GM12878 (cell line): ENCODE measurements at regions not wholly inside any gene's neighbourhood (a gene's known extent, or its start where the extent isn't known, plus 50 kb on each side); places are given as distances from the start of the nearest gene placed in this dataset.

Experiments used
- ATAC-seq: fragments of 200-7000 bp; cut with Tn5 transposase; 3 replicates; pipeline ENCODE4 v1.9.1; 2020; ENCODE audit warnings: mild to moderate bottlenecking, moderate library complexity
- BruUV-seq: library from RNA; stranded (reverse); fragments of 400-500 nt; replicated peaks from 2 replicates; lab custom pipeline; 2021; lab: Mats Ljungman, UMichigan
- CTCF ChIA-PET: fragments of 300-600 bp; sonication (Branson Sonifier 250); formaldehyde crosslinking; extraction: SDS; loops from one replicate; lab custom pipeline; 2021; ENCODE audit warnings: inconsistent platforms; lab: Yijun Ruan, JAX
- POLR2A ChIA-PET: fragments of 350-600 bp; formaldehyde crosslinking; extraction: SDS; loops from one replicate; lab custom pipeline; 2021; ENCODE audit warnings: inconsistent platforms; lab: Charles Lee
- RAD21 ChIA-PET: fragments of 300-600 bp; sonication (Branson Sonifier 250); formaldehyde crosslinking; loops from one replicate; lab custom pipeline; 2023; ENCODE audit warnings: antibody characterized with exemption; ENCODE audit not compliant: unreplicated experiment; lab: Charles Lee
- SMC1A ChIA-PET: fragments of 300-600 bp; sonication (Branson Sonifier 250); formaldehyde crosslinking; loops from one replicate; lab custom pipeline; 2023; ENCODE audit not compliant: unreplicated experiment, uncharacterized antibody; lab: Charles Lee
- DNase-seq: peaks from one replicate; pipeline ENCODE4 v3.0.0-alpha.2; 2011; ENCODE audit warnings: low read depth, low spot score
- FAIRE-seq: peaks from 3 replicates; lab custom pipeline; 2011; peaks lifted over from hg19 to GRCh38; lab: Jason Lieb, UNC
- H2AFZ ChIP-seq: 2 replicates; pipeline ENCODE4 v1.6.0; 2011; ENCODE audit warnings: low read depth, low read length, control low read depth; ENCODE audit not compliant: control insufficient read depth
- H3K27ac ChIP-seq: 2 replicates; pipeline ENCODE4 v1.5.1; 2011; ENCODE audit warnings: control low read depth; ENCODE audit not compliant: control insufficient read depth, insufficient read depth
- H3K27me3 ChIP-seq, 2 experiments: replicated peaks in 1 of 2; 2 replicates each; pipeline versions ENCODE4 v1.6.0 to v1.6.1; 2011; ENCODE audit warnings: low read length in 1 of 2; ENCODE audit not compliant: control insufficient read depth in 2 of 2, insufficient read depth in 2 of 2
- H3K36me3 ChIP-seq, 2 experiments: 2 replicates each; pipeline ENCODE4 v1.5.1; 2011; ENCODE audit warnings: low read length in 1 of 2; ENCODE audit not compliant: control insufficient read depth in 2 of 2, insufficient read depth in 2 of 2
- H3K4me1 ChIP-seq: 2 replicates; pipeline ENCODE4 v1.6.1; 2011; ENCODE audit warnings: mild to moderate bottlenecking, low read length, moderate library complexity, mixed read lengths; ENCODE audit not compliant: control insufficient read depth, insufficient read depth
- H3K4me2 ChIP-seq: 2 replicates; pipeline ENCODE4 v1.6.0; 2011; ENCODE audit warnings: control low read depth; ENCODE audit not compliant: control insufficient read depth, insufficient read depth
- H3K4me3 ChIP-seq: fragments of 200-600 bp; sonication (generic); 2 replicates; pipeline ENCODE4 v1.5.1; 2016
- H3K79me2 ChIP-seq: 2 replicates; pipeline ENCODE4 v1.6.0; 2011; ENCODE audit warnings: low read length; ENCODE audit not compliant: control insufficient read depth, insufficient read depth
- H3K9ac ChIP-seq: 2 replicates; pipeline ENCODE4 v1.8.0; 2011; ENCODE audit warnings: low read length, control low read depth, mixed read lengths; ENCODE audit not compliant: control insufficient read depth, insufficient read depth
- H3K9me3 ChIP-seq: replicated peaks from 3 replicates; pipeline ENCODE4 v1.5.1; 2011; ENCODE audit warnings: mild to moderate bottlenecking, low read length; ENCODE audit not compliant: control insufficient read depth, insufficient read depth
- H4K20me1 ChIP-seq: 2 replicates; pipeline ENCODE4 v1.6.0; 2011; ENCODE audit not compliant: control insufficient read depth, insufficient read depth
- EGR1 ChIP-seq, 2 experiments: IDR thresholded peaks; 1 replicate in 1 of 2; 2 replicates in 1 of 2; pipeline ENCODE4 v1.6.1; 2011 to 2012; ENCODE audit warnings: low read depth in 2 of 2, low read length in 2 of 2, borderline replicate concordance in 1 of 2, mild to moderate bottlenecking in 1 of 2, moderate library complexity in 1 of 2
- KAT2A ChIP-seq: conservative IDR thresholded peaks from 2 replicates; pipeline ENCODE4 v1.6.1; 2011; ENCODE audit warnings: low read depth, low read length; ENCODE audit not compliant: control insufficient read depth
- NR2F1 ChIP-seq: fragments of 450-650 bp; conservative IDR thresholded peaks from 2 replicates; pipeline ENCODE4 v1.6.1; 2017; ENCODE audit warnings: mild to moderate bottlenecking
- YBX1 ChIP-seq: fragments of 450-650 bp; IDR thresholded peaks from 2 replicates; pipeline ENCODE4 v1.6.1; 2016; ENCODE audit warnings: antibody characterized with exemption
- WGBS: methylation state at CpG from one replicate; pipeline ENCODE4 v1.1.6; 2016; ENCODE audit warnings: low lambda C conversion rate; ENCODE audit not compliant: insufficient replicate concordance, insufficient coverage; ENCODE audit errors: missing lambda C conversion rate; 5-methylcytosine and 5-hydroxymethylcytosine counted together
- in situ Hi-C: fragments of 300-500 bp; cut with MboI; formaldehyde crosslinking; loops from 9 replicates; pipeline ENCODE4 v1.14.3; 2018; ENCODE audit warnings: mixed read lengths
- intact Hi-C: fragments of 100-400 bp; cut with micrococcal nuclease; formaldehyde crosslinking; loops from one replicate; pipeline ENCODE4 v1.14.2; 2022; ENCODE audit not compliant: unreplicated experiment
- TF ChIP-seq, protein P1 (sequence below): IDR thresholded peaks from 2 replicates; pipeline ENCODE4 v1.6.1; 2012; ENCODE audit warnings: mild to moderate bottlenecking, low read depth, low read length
- TF ChIP-seq, protein P2 (sequence below): fragments of 150-350 bp; IDR thresholded peaks from 2 replicates; pipeline ENCODE4 v1.6.1; 2014; ENCODE audit warnings: mild to moderate bottlenecking, low read depth, low read length

DNA sequence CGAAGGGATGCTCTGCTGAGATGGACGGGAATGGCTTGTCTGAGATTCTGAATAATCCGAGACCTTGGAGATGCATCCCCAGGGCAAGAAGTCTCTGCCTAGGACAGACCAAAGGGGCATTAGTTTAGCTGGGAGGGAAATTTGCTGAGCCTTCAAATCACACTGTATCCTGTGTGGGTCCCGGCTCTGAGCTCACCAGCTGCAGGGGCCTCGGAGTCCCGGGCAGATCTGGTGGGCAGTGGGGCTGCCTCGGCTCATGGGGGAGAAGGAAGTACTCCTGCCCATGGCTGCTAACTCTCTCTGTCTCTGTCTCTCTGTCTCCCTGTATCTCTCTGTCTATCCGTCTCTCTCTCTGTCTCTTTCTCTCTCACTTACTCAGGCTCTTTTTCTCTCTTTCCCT, 522.4 kb downstream of the TBC1D22A start:
- ChIA-PET POLR2A (no interaction called here), CTCF (no interaction called here), SMC1A (no interaction called here), RAD21 (no interaction called here)
- Histone ChIP-seq H2AFZ (no peak overlapping the region), H3K4me3 (no peak overlapping the region), H3K4me2 (no peak overlapping the region), H3K4me1 (no peaks in the 10 kb centered on the region), H4K20me1 (no peaks in the 10 kb centered on the region), H3K79me2 (no peaks in the 10 kb centered on the region), H3K36me3 (no peaks in the 10 kb centered on the region), H3K27me3 (no peaks in the 10 kb centered on the region), H3K9me3 (no peaks in the 10 kb centered on the region), H3K9ac (no peak overlapping the region), H3K27ac (no peak overlapping the region)
- intact Hi-C loops, result no loop called here
- no TSS peak for BruUV-seq
- TF ChIP-seq, protein P1, sequence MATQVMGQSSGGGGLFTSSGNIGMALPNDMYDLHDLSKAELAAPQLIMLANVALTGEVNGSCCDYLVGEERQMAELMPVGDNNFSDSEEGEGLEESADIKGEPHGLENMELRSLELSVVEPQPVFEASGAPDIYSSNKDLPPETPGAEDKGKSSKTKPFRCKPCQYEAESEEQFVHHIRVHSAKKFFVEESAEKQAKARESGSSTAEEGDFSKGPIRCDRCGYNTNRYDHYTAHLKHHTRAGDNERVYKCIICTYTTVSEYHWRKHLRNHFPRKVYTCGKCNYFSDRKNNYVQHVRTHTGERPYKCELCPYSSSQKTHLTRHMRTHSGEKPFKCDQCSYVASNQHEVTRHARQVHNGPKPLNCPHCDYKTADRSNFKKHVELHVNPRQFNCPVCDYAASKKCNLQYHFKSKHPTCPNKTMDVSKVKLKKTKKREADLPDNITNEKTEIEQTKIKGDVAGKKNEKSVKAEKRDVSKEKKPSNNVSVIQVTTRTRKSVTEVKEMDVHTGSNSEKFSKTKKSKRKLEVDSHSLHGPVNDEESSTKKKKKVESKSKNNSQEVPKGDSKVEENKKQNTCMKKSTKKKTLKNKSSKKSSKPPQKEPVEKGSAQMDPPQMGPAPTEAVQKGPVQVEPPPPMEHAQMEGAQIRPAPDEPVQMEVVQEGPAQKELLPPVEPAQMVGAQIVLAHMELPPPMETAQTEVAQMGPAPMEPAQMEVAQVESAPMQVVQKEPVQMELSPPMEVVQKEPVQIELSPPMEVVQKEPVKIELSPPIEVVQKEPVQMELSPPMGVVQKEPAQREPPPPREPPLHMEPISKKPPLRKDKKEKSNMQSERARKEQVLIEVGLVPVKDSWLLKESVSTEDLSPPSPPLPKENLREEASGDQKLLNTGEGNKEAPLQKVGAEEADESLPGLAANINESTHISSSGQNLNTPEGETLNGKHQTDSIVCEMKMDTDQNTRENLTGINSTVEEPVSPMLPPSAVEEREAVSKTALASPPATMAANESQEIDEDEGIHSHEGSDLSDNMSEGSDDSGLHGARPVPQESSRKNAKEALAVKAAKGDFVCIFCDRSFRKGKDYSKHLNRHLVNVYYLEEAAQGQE, result no peak
- TF ChIP-seq, protein P2, sequence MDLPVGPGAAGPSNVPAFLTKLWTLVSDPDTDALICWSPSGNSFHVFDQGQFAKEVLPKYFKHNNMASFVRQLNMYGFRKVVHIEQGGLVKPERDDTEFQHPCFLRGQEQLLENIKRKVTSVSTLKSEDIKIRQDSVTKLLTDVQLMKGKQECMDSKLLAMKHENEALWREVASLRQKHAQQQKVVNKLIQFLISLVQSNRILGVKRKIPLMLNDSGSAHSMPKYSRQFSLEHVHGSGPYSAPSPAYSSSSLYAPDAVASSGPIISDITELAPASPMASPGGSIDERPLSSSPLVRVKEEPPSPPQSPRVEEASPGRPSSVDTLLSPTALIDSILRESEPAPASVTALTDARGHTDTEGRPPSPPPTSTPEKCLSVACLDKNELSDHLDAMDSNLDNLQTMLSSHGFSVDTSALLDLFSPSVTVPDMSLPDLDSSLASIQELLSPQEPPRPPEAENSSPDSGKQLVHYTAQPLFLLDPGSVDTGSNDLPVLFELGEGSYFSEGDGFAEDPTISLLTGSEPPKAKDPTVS, result no peak
- TF ChIP-seq YBX1 (no peak), NR2F1 (no peak), EGR1 (IDR thresholded peaks at IDR 0.05; ENCODE audit: borderline replicate concordance in 1 of 2, low read depth in 2 of 2, low read length in 2 of 2) (no peak), KAT2A (no peak)
- ATAC-seq, result no peak
- in situ Hi-C loops, result no loop called here
- no peak for FAIRE-seq
- no peak for DNase-seq
- 36% methylated on average over 8 of the region's 8 CpGs for WGBS
